Caco-2 (cell line): ENCODE measurements at regions not wholly inside any gene's neighbourhood (a gene's known extent, or its start where the extent isn't known, plus 50 kb on each side); places are given as distances from the start of the nearest gene placed in this dataset.

Experiments
- BruUV-seq: library from RNA; stranded (reverse); fragments of 400-500 nt; replicated peaks from 2 replicates; lab custom pipeline; 2021; lab: Mats Ljungman, UMichigan
- CTCF ChIA-PET: fragments of 300-600 bp; sonication (Branson Sonifier 250); formaldehyde crosslinking; loops from one replicate; lab custom pipeline; 2022; ENCODE audit warnings: antibody characterized with exemption; lab: Charles Lee
- POLR2A ChIA-PET: fragments of 300-600 bp; sonication (Branson Sonifier 250); formaldehyde crosslinking; loops from one replicate; lab custom pipeline; 2022; ENCODE audit warnings: antibody characterized with exemption; lab: Charles Lee
- DNase-seq, 2 experiments: peaks; one replicate each; pipeline versions ENCODE4 v3.0.0 to v3.0.0-alpha.2; 2020 to 2022
- H3K27me3 ChIP-seq: replicated peaks from 2 replicates; pipeline ENCODE4 v1.6.0; 2011; ENCODE audit warnings: low read length; ENCODE audit not compliant: control insufficient read depth, insufficient read depth
- H3K36me3 ChIP-seq: 2 replicates; pipeline ENCODE4 v1.5.1; 2011; ENCODE audit warnings: low read length; ENCODE audit not compliant: control insufficient read depth, insufficient read depth
- H3K4me1 ChIP-seq: fragments of 250-450 bp; sonication (Bioruptor Pico); 2 replicates; pipeline ENCODE4 v1.5.1; 2020; ENCODE audit warnings: mild to moderate bottlenecking
- H3K4me3 ChIP-seq: 2 replicates; pipeline ENCODE4 v1.5.1; 2011; ENCODE audit warnings: low read depth, mild to moderate bottlenecking, control low read depth, low read length
- H3K9me3 ChIP-seq: fragments of 250-450 bp; sonication (Bioruptor Pico); 2 replicates; pipeline ENCODE4 v1.5.1; 2020; ENCODE audit warnings: mild to moderate bottlenecking, moderate library complexity
- H3K27ac Mint-ChIP-seq: one replicate; pipeline ENCODE4 v1.8.0; 2022; ENCODE audit warnings: mixed read lengths; ENCODE audit not compliant: unreplicated experiment
- H3K27me3 Mint-ChIP-seq: one replicate; pipeline ENCODE4 v1.8.0; 2022; ENCODE audit warnings: mixed read lengths; ENCODE audit not compliant: insufficient read depth, unreplicated experiment
- H3K36me3 Mint-ChIP-seq: one replicate; pipeline ENCODE4 v1.8.0; 2022; ENCODE audit warnings: mild to moderate bottlenecking, mixed read lengths; ENCODE audit not compliant: insufficient read depth, unreplicated experiment
- H3K4me1 Mint-ChIP-seq: one replicate; pipeline ENCODE4 v1.8.0; 2022; ENCODE audit warnings: low read depth, mixed read lengths; ENCODE audit not compliant: unreplicated experiment
- H3K4me3 Mint-ChIP-seq: one replicate; pipeline ENCODE4 v1.8.0; 2022; ENCODE audit warnings: mild to moderate bottlenecking, moderate library complexity, mixed read lengths; ENCODE audit not compliant: unreplicated experiment
- H3K9me3 Mint-ChIP-seq: one replicate; pipeline ENCODE4 v1.8.0; 2022; ENCODE audit warnings: mixed read lengths; ENCODE audit not compliant: unreplicated experiment
- CTCF ChIP-seq, 2 experiments: fragments of 200-600 bp in 1 of 2; IDR thresholded peaks; 1 replicate in 1 of 2; 2 replicates in 1 of 2; pipeline versions ENCODE4 v1.5.1 to v1.8.0; 2011 to 2022; ENCODE audit warnings: antibody characterized with exemption in 1 of 2, control low read depth in 1 of 2, inconsistent platforms in 1 of 2, low read depth in 1 of 2, low read length in 1 of 2, mild to moderate bottlenecking in 1 of 2, moderate library complexity in 1 of 2; ENCODE audit not compliant: insufficient read depth in 1 of 2, severe bottlenecking in 1 of 2, unreplicated experiment in 1 of 2
- intact Hi-C: fragments of 100-400 bp; cut with micrococcal nuclease; formaldehyde crosslinking; loops from one replicate; pipeline ENCODE4 v1.10.0; 2022; ENCODE audit not compliant: unreplicated experiment

- H3K9me3 Mint-ChIP-seq: peaks cover 9% of the 10 kb centered on the region
- H3K27ac Mint-ChIP-seq: no peak overlapping the region
- H3K4me3 Mint-ChIP-seq: no peak overlapping the region
- H3K4me3 ChIP-seq: no peak overlapping the region
- BruUV-seq: no TSS peak
- intact Hi-C loops: no loop called here
- no peaks in the 10 kb centered on the region for H3K4me1 ChIP-seq
- no peaks in the 10 kb centered on the region for H3K4me1 Mint-ChIP-seq
- ChIA-PET POLR2A (no interaction called here), CTCF (no interaction called here)
- no peak for DNase-seq
- no peak for TF ChIP-seq CTCF (IDR thresholded peaks at IDR 0.05; ENCODE audit: insufficient read depth in 1 of 2, low read depth in 1 of 2, low read length in 1 of 2, severe bottlenecking in 1 of 2, unreplicated experiment in 1 of 2)
- H3K27me3 ChIP-seq: no peaks in the 10 kb centered on the region
- H3K36me3 ChIP-seq: no peaks in the 10 kb centered on the region
- H3K36me3 Mint-ChIP-seq: no peaks in the 10 kb centered on the region
- H3K27me3 Mint-ChIP-seq: no peaks in the 10 kb centered on the region
- H3K9me3 ChIP-seq: no peaks in the 10 kb centered on the region
Measured at GRCh38 chr3:80233576-80233975, 465.8 kb upstream of the ROBO1 start.

- Mint-ChIP-seq H3K4me3 (no peak overlapping the region), H3K27me3 (no peaks in the 10 kb centered on the region), H3K27ac (no peak overlapping the region), H3K9me3 (peaks cover 9% of the 10 kb centered on the region), H3K4me1 (no peaks in the 10 kb centered on the region), H3K36me3 (no peaks in the 10 kb centered on the region)
- H3K4me1 ChIP-seq: no peaks in the 10 kb centered on the region
- POLR2A ChIA-PET: no interaction called here
- H3K4me3 ChIP-seq: no peak overlapping the region
- no peaks in the 10 kb centered on the region for H3K9me3 ChIP-seq
- CTCF ChIA-PET: no interaction called here
- no peaks in the 10 kb centered on the region for H3K36me3 ChIP-seq
- no peaks in the 10 kb centered on the region for H3K27me3 ChIP-seq
- intact Hi-C loops: no loop called here
- TF ChIP-seq CTCF (IDR thresholded peaks at IDR 0.05; ENCODE audit: insufficient read depth in 1 of 2, low read depth in 1 of 2, low read length in 1 of 2, severe bottlenecking in 1 of 2, unreplicated experiment in 1 of 2): no peak
- no peak for DNase-seq
- BruUV-seq: no TSS peak
Measured at GRCh38 chr3:80232760-80233159, 465.0 kb upstream of the ROBO1 start.

DNA sequence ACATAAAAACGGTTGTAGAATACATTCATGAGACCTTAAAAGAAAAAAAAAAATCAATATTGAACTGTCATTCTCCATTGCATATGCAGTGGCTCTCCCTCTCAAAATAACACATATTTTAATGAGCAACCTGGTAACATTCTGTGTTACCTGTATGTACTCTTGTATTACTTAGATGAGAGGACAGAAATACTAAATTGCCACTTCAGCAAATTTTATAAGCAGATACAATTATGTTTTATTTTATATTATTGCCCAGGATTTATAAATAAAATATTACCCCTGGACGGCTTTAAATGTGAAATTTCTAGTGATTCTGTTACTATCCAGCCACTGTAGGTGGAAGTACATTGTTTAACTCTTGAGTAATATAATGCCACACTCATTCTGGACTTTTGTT is 463.2 kb upstream of the ROBO1 start:
- H3K27me3 ChIP-seq: no peaks in the 10 kb centered on the region
- POLR2A ChIA-PET: no interaction called here
- Mint-ChIP-seq H3K4me3 (no peak overlapping the region), H3K27ac (no peak overlapping the region), H3K4me1 (no peaks in the 10 kb centered on the region), H3K9me3 (peaks cover 9% of the 10 kb centered on the region), H3K27me3 (no peaks in the 10 kb centered on the region), H3K36me3 (no peaks in the 10 kb centered on the region)
- DNase-seq: no peak
- no peaks in the 10 kb centered on the region for H3K4me1 ChIP-seq
- CTCF ChIA-PET: no interaction called here
- no TSS peak for BruUV-seq
- intact Hi-C loops: no loop called here
- H3K36me3 ChIP-seq: no peaks in the 10 kb centered on the region
- H3K9me3 ChIP-seq: no peaks in the 10 kb centered on the region
- H3K4me3 ChIP-seq: no peak overlapping the region
- TF ChIP-seq CTCF (IDR thresholded peaks at IDR 0.05; ENCODE audit: insufficient read depth in 1 of 2, low read depth in 1 of 2, low read length in 1 of 2, severe bottlenecking in 1 of 2, unreplicated experiment in 1 of 2): no peak
